ENCODE measurements at regions not wholly inside any gene's neighbourhood (a gene's known extent, or its start where the extent isn't known, plus 50 kb on each side); places are given as distances from the start of the nearest gene placed in this dataset.

DNA sequence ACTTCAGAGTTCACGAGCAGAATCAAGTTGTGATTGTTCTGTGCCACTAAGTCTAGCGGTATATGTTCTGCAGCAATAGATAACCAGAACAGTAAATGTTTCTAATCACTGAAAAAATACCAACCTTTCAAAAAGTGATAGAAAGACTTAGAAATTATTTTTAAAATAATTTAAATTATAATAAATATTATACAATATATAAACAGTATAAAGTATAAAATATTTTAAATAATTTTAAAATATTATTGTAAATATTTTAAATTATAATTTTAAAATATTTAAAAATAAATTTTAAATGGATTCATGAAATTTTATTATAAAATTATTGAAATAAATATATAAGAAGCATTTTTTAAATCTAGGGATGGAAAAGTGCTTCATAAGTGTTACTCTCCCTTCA is 126.3 kb upstream of the ID2 start:
- no peak overlapping the region for H3K4me2 ChIP-seq (ENCODE audit: low read length)
- H3K79me2 ChIP-seq (ENCODE audit: control insufficient read depth, insufficient read depth, low read length, poor library complexity), result no peaks in the 10 kb centered on the region
- no peaks in the 10 kb centered on the region for H3K36me3 ChIP-seq (ENCODE audit: control insufficient read depth in 1 of 2, insufficient read depth in 2 of 2, low read length in 2 of 2)
- no peak overlapping the region for H3K27ac ChIP-seq (ENCODE audit: low read depth, low read length)
- H3K79me1 ChIP-seq (ENCODE audit: low read length), result no peaks in the 10 kb centered on the region
- no peak for DNase-seq
- H4K8ac ChIP-seq (ENCODE audit: low read depth, low read length), result no peak overlapping the region
- no peak overlapping the region for H3K18ac ChIP-seq (ENCODE audit: low read length)
- no peak overlapping the region for H3K4me3 ChIP-seq (ENCODE audit: low read depth, low read length)
- H3K9ac ChIP-seq (ENCODE audit: low read length), result no peak overlapping the region
- no peak overlapping the region for H2AK5ac ChIP-seq (ENCODE audit: low read length)
- no peak overlapping the region for H2BK12ac ChIP-seq (ENCODE audit: low read length)
- no peak overlapping the region for H3K4ac ChIP-seq (ENCODE audit: low read depth, low read length)
- peaks cover 0 to 2% of the 10 kb centered on the region in 2 experiments for H3K4me1 ChIP-seq (ENCODE audit: control insufficient read depth in 1 of 2, insufficient read depth in 2 of 2, low read length in 2 of 2)
- H4K91ac ChIP-seq (ENCODE audit: low read depth, low read length), result no peak overlapping the region
- peaks cover 5% of the 10 kb centered on the region for H3K9me3 ChIP-seq (ENCODE audit: insufficient read depth, low read depth, low read length)
- no peak overlapping the region for H2BK5ac ChIP-seq (ENCODE audit: low read depth, low read length, poor library complexity)
- no CpG with 5 or more reads among the region's 2 CpGs for WGBS (ENCODE audit: extremely low coverage, insufficient coverage, insufficient read length)
- no peak overlapping the region for H4K12ac ChIP-seq (ENCODE audit: low read depth, low read length)
- H2BK120ac ChIP-seq (ENCODE audit: insufficient read depth, low read length, poor library complexity), result no peak overlapping the region
- H3K27me3 ChIP-seq (ENCODE audit: insufficient read depth, low read length), result no peaks in the 10 kb centered on the region
- no peak overlapping the region for H3K14ac ChIP-seq (ENCODE audit: low read length)
- H3K23ac ChIP-seq (ENCODE audit: low read length), result no peak overlapping the region
- H2AFZ ChIP-seq (ENCODE audit: insufficient read depth, low read length, poor library complexity), result no peak overlapping the region

DNA sequence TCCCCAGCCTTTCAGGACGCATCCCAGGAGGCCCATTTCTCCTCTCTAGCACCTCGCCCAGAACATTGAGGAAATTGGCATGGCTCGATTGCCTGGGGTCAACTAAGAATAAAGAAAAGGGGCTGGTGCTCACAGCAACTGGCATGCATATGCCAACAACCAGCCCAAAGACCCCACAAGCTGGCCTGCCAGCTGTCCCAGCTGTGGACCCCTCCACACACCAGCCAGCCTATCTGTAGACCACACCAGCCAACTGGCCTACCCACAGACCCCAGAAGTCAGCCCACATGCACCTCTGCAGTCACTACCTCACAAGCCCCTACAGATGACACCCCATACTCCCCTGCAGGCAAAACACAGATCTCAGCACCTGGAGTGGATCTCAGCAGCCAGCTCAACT is 123.8 kb upstream of the ID2 start:
- H3K23ac ChIP-seq (ENCODE audit: low read length), result no peak overlapping the region
- H3K36me3 ChIP-seq (ENCODE audit: control insufficient read depth in 1 of 2, insufficient read depth in 2 of 2, low read length in 2 of 2), result no peaks in the 10 kb centered on the region
- H2AFZ ChIP-seq (ENCODE audit: insufficient read depth, low read length, poor library complexity), result no peak overlapping the region
- H3K4me3 ChIP-seq (ENCODE audit: low read depth, low read length), result peak overlapping the region; percentile 12
- H3K9me3 ChIP-seq (ENCODE audit: insufficient read depth, low read depth, low read length), result peaks cover 5% of the 10 kb centered on the region
- no peak overlapping the region for H3K4ac ChIP-seq (ENCODE audit: low read depth, low read length)
- no peak overlapping the region for H2BK5ac ChIP-seq (ENCODE audit: low read depth, low read length, poor library complexity)
- no peak overlapping the region for H2BK120ac ChIP-seq (ENCODE audit: insufficient read depth, low read length, poor library complexity)
- no peak overlapping the region for H3K27ac ChIP-seq (ENCODE audit: low read depth, low read length)
- no peak overlapping the region for H2AK5ac ChIP-seq (ENCODE audit: low read length)
- no peak overlapping the region for H3K9ac ChIP-seq (ENCODE audit: low read length)
- H4K91ac ChIP-seq (ENCODE audit: low read depth, low read length), result no peak overlapping the region
- H4K8ac ChIP-seq (ENCODE audit: low read depth, low read length), result no peak overlapping the region
- no CpG with 5 or more reads among the region's 3 CpGs for WGBS (ENCODE audit: extremely low coverage, insufficient coverage, insufficient read length)
- H2BK12ac ChIP-seq (ENCODE audit: low read length), result no peak overlapping the region
- H3K27me3 ChIP-seq (ENCODE audit: insufficient read depth, low read length), result no peaks in the 10 kb centered on the region
- no peak overlapping the region for H3K18ac ChIP-seq (ENCODE audit: low read length)
- no peaks in the 10 kb centered on the region for H3K4me1 ChIP-seq (ENCODE audit: control insufficient read depth in 1 of 2, insufficient read depth in 2 of 2, low read length in 2 of 2)
- H3K14ac ChIP-seq (ENCODE audit: low read length), result no peak overlapping the region
- DNase-seq, result no peak
- H3K79me1 ChIP-seq (ENCODE audit: low read length), result no peaks in the 10 kb centered on the region
- H3K79me2 ChIP-seq (ENCODE audit: control insufficient read depth, insufficient read depth, low read length, poor library complexity), result no peaks in the 10 kb centered on the region
- H3K4me2 ChIP-seq (ENCODE audit: low read length), result no peak overlapping the region
- no peak overlapping the region for H4K12ac ChIP-seq (ENCODE audit: low read depth, low read length)

DNA sequence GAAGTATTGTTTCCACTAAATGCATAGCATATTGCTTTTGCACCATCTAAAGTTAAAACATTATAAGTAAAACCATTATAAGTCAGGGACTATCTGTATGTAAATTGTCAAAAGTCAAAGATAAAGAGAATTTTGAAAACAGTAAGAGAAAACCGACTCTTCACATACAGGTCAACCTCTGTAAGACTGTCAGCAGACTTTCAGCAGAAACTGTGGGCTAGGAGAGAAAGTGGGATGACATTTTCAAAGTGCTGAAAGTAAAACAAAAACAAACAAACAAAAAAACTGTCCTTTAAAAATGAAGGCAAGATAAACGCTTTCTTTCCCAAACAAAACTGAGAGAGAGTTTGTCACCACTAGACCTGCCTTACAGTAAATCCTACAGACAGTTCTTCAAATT is 122.9 kb upstream of the ID2 start:
- Histone ChIP-seq H2AK5ac (ENCODE audit: low read length) (no peak overlapping the region), H3K14ac (ENCODE audit: low read length) (no peak overlapping the region), H3K79me2 (ENCODE audit: control insufficient read depth, insufficient read depth, low read length, poor library complexity) (no peaks in the 10 kb centered on the region), H3K4me3 (ENCODE audit: low read depth, low read length) (no peak overlapping the region), H2BK120ac (ENCODE audit: insufficient read depth, low read length, poor library complexity) (no peak overlapping the region), H3K27me3 (ENCODE audit: insufficient read depth, low read length) (no peaks in the 10 kb centered on the region), H2BK5ac (ENCODE audit: low read depth, low read length, poor library complexity) (no peak overlapping the region), H3K18ac (ENCODE audit: low read length) (no peak overlapping the region), H3K79me1 (ENCODE audit: low read length) (no peaks in the 10 kb centered on the region), H4K8ac (ENCODE audit: low read depth, low read length) (no peak overlapping the region), H3K23ac (ENCODE audit: low read length) (no peak overlapping the region), H3K9ac (ENCODE audit: low read length) (no peak overlapping the region), H2BK12ac (ENCODE audit: low read length) (no peak overlapping the region), H3K9me3 (ENCODE audit: insufficient read depth, low read depth, low read length) (peaks cover 5% of the 10 kb centered on the region), H4K12ac (ENCODE audit: low read depth, low read length) (no peak overlapping the region), H3K4me2 (ENCODE audit: low read length) (no peak overlapping the region), H3K27ac (ENCODE audit: low read depth, low read length) (no peak overlapping the region), H3K4me1 (ENCODE audit: control insufficient read depth in 1 of 2, insufficient read depth in 2 of 2, low read length in 2 of 2) (no peaks in the 10 kb centered on the region), H2AFZ (ENCODE audit: insufficient read depth, low read length, poor library complexity) (no peak overlapping the region), H4K91ac (ENCODE audit: low read depth, low read length) (no peak overlapping the region), H3K36me3 (ENCODE audit: control insufficient read depth in 1 of 2, insufficient read depth in 2 of 2, low read length in 2 of 2) (no peaks in the 10 kb centered on the region), H3K4ac (ENCODE audit: low read depth, low read length) (no peak overlapping the region)
- WGBS (ENCODE audit: extremely low coverage, insufficient coverage, insufficient read length), result no CpG with 5 or more reads among the region's 2 CpGs
- no peak for DNase-seq

DNA sequence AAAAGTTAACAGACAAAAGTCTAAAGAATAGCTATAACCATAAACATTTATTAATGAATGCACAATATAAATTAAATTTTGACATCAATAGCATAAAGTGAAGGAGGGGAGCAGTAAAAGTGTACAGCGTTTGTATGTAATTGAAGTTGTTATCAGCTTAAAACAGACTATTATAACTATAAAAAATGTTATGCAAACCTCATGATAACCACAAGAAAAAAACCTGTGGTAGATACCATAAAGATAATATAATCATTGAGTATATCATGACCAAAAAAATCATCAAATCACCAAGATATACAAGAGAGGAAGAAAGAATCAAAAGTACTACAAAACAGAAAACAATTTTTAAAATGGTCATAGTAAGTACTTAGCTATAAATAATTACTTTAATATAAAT is 122.1 kb upstream of the ID2 start:
- H2BK120ac ChIP-seq (ENCODE audit: insufficient read depth, low read length, poor library complexity), result no peak overlapping the region
- no CpG with 5 or more reads among the region's 1 CpG for WGBS (ENCODE audit: extremely low coverage, insufficient coverage, insufficient read length)

More for the DNA sequence above, 122.1 kb upstream of the ID2 start:
- H3K9ac ChIP-seq (ENCODE audit: low read length), result no peak overlapping the region
- H3K4me1 ChIP-seq (ENCODE audit: control insufficient read depth in 1 of 2, insufficient read depth in 2 of 2, low read length in 2 of 2), result no peaks in the 10 kb centered on the region
- no peaks in the 10 kb centered on the region for H3K36me3 ChIP-seq (ENCODE audit: control insufficient read depth in 1 of 2, insufficient read depth in 2 of 2, low read length in 2 of 2)
- DNase-seq, result no peak
- no peaks in the 10 kb centered on the region for H3K79me1 ChIP-seq (ENCODE audit: low read length)
- H3K9me3 ChIP-seq (ENCODE audit: insufficient read depth, low read depth, low read length), result peaks cover 5% of the 10 kb centered on the region
- no peak overlapping the region for H2AK5ac ChIP-seq (ENCODE audit: low read length)
- H3K27ac ChIP-seq (ENCODE audit: low read depth, low read length), result no peak overlapping the region
- H4K8ac ChIP-seq (ENCODE audit: low read depth, low read length), result no peak overlapping the region
- no peak overlapping the region for H4K91ac ChIP-seq (ENCODE audit: low read depth, low read length)
- H2BK12ac ChIP-seq (ENCODE audit: low read length), result no peak overlapping the region
- no peak overlapping the region for H3K23ac ChIP-seq (ENCODE audit: low read length)
- no peak overlapping the region for H3K14ac ChIP-seq (ENCODE audit: low read length)
- H3K4ac ChIP-seq (ENCODE audit: low read depth, low read length), result no peak overlapping the region
- no peaks in the 10 kb centered on the region for H3K79me2 ChIP-seq (ENCODE audit: control insufficient read depth, insufficient read depth, low read length, poor library complexity)
- H3K27me3 ChIP-seq (ENCODE audit: insufficient read depth, low read length), result no peaks in the 10 kb centered on the region
- H4K12ac ChIP-seq (ENCODE audit: low read depth, low read length), result no peak overlapping the region
- no peak overlapping the region for H3K18ac ChIP-seq (ENCODE audit: low read length)
- no peak overlapping the region for H2AFZ ChIP-seq (ENCODE audit: insufficient read depth, low read length, poor library complexity)
- H3K4me2 ChIP-seq (ENCODE audit: low read length), result no peak overlapping the region
- H2BK5ac ChIP-seq (ENCODE audit: low read depth, low read length, poor library complexity), result no peak overlapping the region
- no peak overlapping the region for H3K4me3 ChIP-seq (ENCODE audit: low read depth, low read length)

Measured in trophoblast cell (in vitro differentiated cells and primary cell).